ENCODE measurements at regions not wholly inside any gene's neighbourhood (a gene's known extent, or its start where the extent isn't known, plus 50 kb on each side); places are given as distances from the start of the nearest gene placed in this dataset.

GRCh38 chr4:188680004-188680666 is 540.9 kb downstream of the TRIML1 start:
- H3K36me3 ChIP-seq, result no peaks in the 10 kb centered on the region
- WGBS, 2 donors, result 74 to 77% methylated on average over 12 of the region's 12 CpGs
- H3K27me3 ChIP-seq, result no peaks in the 10 kb centered on the region
- H3K4me3 ChIP-seq, result no peak overlapping the region
- ATAC-seq, result no peak
- no peaks in the 10 kb centered on the region for H3K4me1 ChIP-seq
- no peak for DNase-seq
- intact Hi-C loops (cut with DNase I), result no loop called here
- H3K9me3 ChIP-seq, result peaks cover 0 to 47% (median 0%) of the 10 kb centered on the region in 11 donors
- TF ChIP-seq CTCF (IDR thresholded peaks at IDR 0.05), result no peak
- H3K27ac ChIP-seq, result no peak overlapping the region

GRCh38 chr4:188680667-188681063 is 541.4 kb downstream of the TRIML1 start:
- intact Hi-C loops (cut with DNase I), result no loop called here
- no peak overlapping the region for H3K27ac ChIP-seq
- H3K27me3 ChIP-seq, result no peaks in the 10 kb centered on the region
- no peak for ATAC-seq
- no peak overlapping the region for H3K4me3 ChIP-seq
- DNase-seq, result no peak
- WGBS, 2 donors, result 86 to 93% methylated on average over 14 of the region's 14 CpGs
- TF ChIP-seq CTCF (IDR thresholded peaks at IDR 0.05), result no peak
- no peaks in the 10 kb centered on the region for H3K36me3 ChIP-seq
- peaks cover 0 to 48% (median 0%) of the 10 kb centered on the region in 11 donors for H3K9me3 ChIP-seq
- no peaks in the 10 kb centered on the region for H3K4me1 ChIP-seq

- intact Hi-C loops (cut with DNase I), result no loop called here
- Histone ChIP-seq H3K4me1 (no peaks in the 10 kb centered on the region), H3K9me3 (peaks cover 0 to 38% (median 0%) of the 10 kb centered on the region in 11 donors), H3K27me3 (no peaks in the 10 kb centered on the region), H3K36me3 (no peaks in the 10 kb centered on the region), H3K4me3 (no peak overlapping the region), H3K27ac (no peak overlapping the region)
- no peak for TF ChIP-seq CTCF (IDR thresholded peaks at IDR 0.05)
- ATAC-seq (no peak), DNase-seq (no peak)
- 67% methylated on average over 2 of the region's 2 CpGs for WGBS, 2 donors
Observed at GRCh38 chr4:188682321-188682720, 543.1 kb downstream of the TRIML1 start.

- Histone ChIP-seq H3K27ac (no peak overlapping the region), H3K36me3 (no peaks in the 10 kb centered on the region), H3K4me1 (no peaks in the 10 kb centered on the region), H3K9me3 (peaks cover 0 to 29% (median 0%) of the 10 kb centered on the region in 11 donors), H3K4me3 (no peak overlapping the region), H3K27me3 (no peaks in the 10 kb centered on the region)
- WGBS, 2 donors, result 79% methylated on average over 2 of the region's 2 CpGs
- TF ChIP-seq CTCF (IDR thresholded peaks at IDR 0.05), result no peak
- ATAC-seq (no peak), DNase-seq (no peak)
- intact Hi-C loops (cut with DNase I), result no loop called here
Observed at GRCh38 chr4:188683571-188683970, 544.3 kb downstream of the TRIML1 start.
